B cell (primary cell): ENCODE measurements at regions not wholly inside any gene's neighbourhood (a gene's known extent, or its start where the extent isn't known, plus 50 kb on each side); places are given as distances from the start of the nearest gene placed in this dataset.

Experiments used
- ATAC-seq: fragments of 200-7000 bp; cut with Tn5 transposase; one replicate; pipeline ENCODE4 v1.10.0; 2021; ENCODE audit warnings: low read depth, mild to moderate bottlenecking, moderate number of reproducible peaks, moderate library complexity
- CTCF ChIA-PET: fragments of 350-600 bp; sonication (Branson Sonifier 250); formaldehyde crosslinking; loops from one replicate; lab custom pipeline; 2021; ENCODE audit warnings: antibody characterized with exemption, inconsistent platforms; lab: Charles Lee
- POLR2A ChIA-PET: fragments of 350-600 bp; sonication (Branson Sonifier 250); formaldehyde crosslinking; loops from one replicate; lab custom pipeline; 2021; ENCODE audit warnings: antibody characterized with exemption; lab: Charles Lee
- DNase-seq: peaks from one replicate; pipeline ENCODE4 v3.0.0; 2013
- H2AFZ ChIP-seq: 2 replicates; pipeline ENCODE4 v1.6.1; 2012; ENCODE audit warnings: mild to moderate bottlenecking, low read depth, low read length; ENCODE audit not compliant: insufficient read depth, poor library complexity, severe bottlenecking
- H3K27ac ChIP-seq, 2 donors: 1 replicate in 1 of 2; 2 replicates in 1 of 2; pipeline ENCODE4 v1.5.1; 2012 to 2013; ENCODE audit warnings: low read length in 2 of 2, mild to moderate bottlenecking in 2 of 2, moderate library complexity in 1 of 2
- H3K27me3 ChIP-seq, 4 experiments: fragments of 200-600 bp in 1 of 4; sonication (generic) in 1 of 4; replicated peaks in 1 of 4; 1 replicate in 2 of 4; 2 replicates in 2 of 4; pipeline versions ENCODE4 v1.6.1 to v1.7.0; 2013 to 2016; ENCODE audit warnings: low read length in 3 of 4, mild to moderate bottlenecking in 2 of 4, mixed read lengths in 1 of 4, moderate library complexity in 1 of 4; ENCODE audit not compliant: insufficient read depth in 4 of 4, control insufficient read depth in 3 of 4; ENCODE audit errors: control extremely low read depth in 1 of 4
- H3K36me3 ChIP-seq, 2 experiments: replicated peaks in 1 of 2; 1 replicate in 1 of 2; 2 replicates in 1 of 2; pipeline versions ENCODE4 v1.6.1 to v1.7.1; 2013; ENCODE audit warnings: low read length in 1 of 2; ENCODE audit not compliant: insufficient read depth in 2 of 2, control insufficient read depth in 1 of 2; ENCODE audit errors: control extremely low read depth in 1 of 2, extremely low read depth in 1 of 2
- H3K4me1 ChIP-seq, 2 donors: fragments of 200-600 bp in 1 of 2; sonication (generic) in 1 of 2; 1 replicate in 1 of 2; 2 replicates in 1 of 2; pipeline versions ENCODE4 v1.5.1 to v1.6.1; 2013 to 2017; ENCODE audit warnings: low read length in 2 of 2; ENCODE audit not compliant: control insufficient read depth in 2 of 2, insufficient read depth in 2 of 2
- H3K4me2 ChIP-seq: replicated peaks from 2 replicates; pipeline ENCODE3; 2012; ENCODE audit warnings: mild to moderate bottlenecking, low read depth, low read length; ENCODE audit not compliant: poor library complexity, severe bottlenecking
- H3K4me3 ChIP-seq, 5 experiments: fragments of 200-600 bp in 1 of 5; sonication (generic) in 1 of 5; 1 replicate in 3 of 5; 2 replicates in 2 of 5; pipeline versions ENCODE4 v1.5.1 to v1.7.0; 2011 to 2016; ENCODE audit warnings: low read length in 4 of 5, mild to moderate bottlenecking in 4 of 5, low read depth in 2 of 5, control low read depth in 1 of 5, moderate library complexity in 1 of 5; ENCODE audit not compliant: insufficient read depth in 1 of 5; ENCODE audit errors: control extremely low read depth in 1 of 5, extremely low read depth in 1 of 5
- H3K79me2 ChIP-seq: fragments of 200-600 bp; sonication (generic); one replicate; pipeline ENCODE4 v1.6.0; 2016; ENCODE audit warnings: low read length; ENCODE audit not compliant: control insufficient read depth, insufficient read depth
- H3K9ac ChIP-seq: fragments of 200-600 bp; sonication (generic); 2 replicates; pipeline ENCODE4 v1.6.1; 2017; ENCODE audit warnings: mild to moderate bottlenecking, low read length, moderate library complexity
- H3K9me3 ChIP-seq, 3 donors: one replicate each; pipeline versions ENCODE4 v1.6.1 to v1.7.1; 2013; ENCODE audit warnings: low read length in 2 of 3; ENCODE audit not compliant: control insufficient read depth in 2 of 3, insufficient read depth in 1 of 3; ENCODE audit errors: control extremely low read depth in 1 of 3
- H4K20me1 ChIP-seq: 2 replicates; pipeline ENCODE4 v1.6.0; 2012; ENCODE audit warnings: mild to moderate bottlenecking, low read length; ENCODE audit not compliant: insufficient read depth, control insufficient read depth, poor library complexity, severe bottlenecking
- H3K27ac Mint-ChIP-seq: one replicate; pipeline ENCODE4 v1.8.0; 2021; ENCODE audit warnings: mixed read lengths
- H3K27me3 Mint-ChIP-seq: one replicate; pipeline ENCODE4 v1.8.0; 2021; ENCODE audit warnings: mixed read lengths
- H3K4me1 Mint-ChIP-seq: one replicate; pipeline ENCODE4 v1.8.0; 2021; ENCODE audit warnings: mixed read lengths
- H3K4me3 Mint-ChIP-seq: one replicate; pipeline ENCODE4 v1.8.0; 2021; ENCODE audit warnings: mixed read lengths
- H3K9me3 Mint-ChIP-seq: one replicate; pipeline ENCODE4 v1.8.0; 2022; ENCODE audit warnings: mixed read lengths; ENCODE audit not compliant: insufficient read depth
- CTCF ChIP-seq: fragments of 200-600 bp; IDR thresholded peaks from one replicate; pipeline ENCODE4 v1.8.0; 2022; ENCODE audit warnings: antibody characterized with exemption, mild to moderate bottlenecking
- EZH2 ChIP-seq: IDR thresholded peaks from 2 replicates; pipeline ENCODE4 v1.6.1; 2012; ENCODE audit warnings: borderline replicate concordance, low read depth, mild to moderate bottlenecking, moderate library complexity, low read length; ENCODE audit not compliant: insufficient read depth, poor library complexity, severe bottlenecking
- WGBS: methylation state at CpG from one replicate; pipeline ENCODE4 v1.1.5; 2013; ENCODE audit warnings: missing lambda C conversion rate; ENCODE audit not compliant: insufficient coverage; 5-methylcytosine and 5-hydroxymethylcytosine counted together
- intact Hi-C: fragments of 100-400 bp; cut with micrococcal nuclease; formaldehyde crosslinking; loops from one replicate; pipeline ENCODE4 v1.10.0; 2022

GRCh38 chr4:165760182-165760581 lies 112.9 kb upstream of the TLL1 start:
- Mint-ChIP-seq H3K9me3 (no peaks in the 10 kb centered on the region), H3K4me1 (no peaks in the 10 kb centered on the region), H3K27me3 (no peaks in the 10 kb centered on the region), H3K27ac (no peak overlapping the region), H3K4me3 (no peak overlapping the region)
- DNase-seq (no peak), ATAC-seq (no peak)
- Histone ChIP-seq H4K20me1 (no peaks in the 10 kb centered on the region), H3K9ac (no peak overlapping the region), H3K36me3 (no peaks in the 10 kb centered on the region), H3K4me3 (no peak overlapping the region), H3K79me2 (no peaks in the 10 kb centered on the region), H2AFZ (no peak overlapping the region), H3K4me2 (no peak overlapping the region), H3K27me3 (no peaks in the 10 kb centered on the region), H3K27ac (no peak overlapping the region), H3K9me3 (peaks cover 0 to 5% (median 0%) of the 10 kb centered on the region in 3 donors), H3K4me1 (no peaks in the 10 kb centered on the region)
- no peak for TF ChIP-seq EZH2
- TF ChIP-seq CTCF, result no peak
- WGBS, result 96% methylated on average over 4 of the region's 7 CpGs
- ChIA-PET CTCF (no interaction called here), POLR2A (no interaction called here)
- intact Hi-C loops, result no loop called here

- Mint-ChIP-seq H3K4me3 (no peak overlapping the region), H3K27ac (no peak overlapping the region), H3K27me3 (no peaks in the 10 kb centered on the region), H3K4me1 (no peaks in the 10 kb centered on the region), H3K9me3 (no peaks in the 10 kb centered on the region)
- ATAC-seq (no peak), DNase-seq (no peak)
- Histone ChIP-seq H2AFZ (no peak overlapping the region), H3K4me1 (no peaks in the 10 kb centered on the region), H3K9me3 (peaks cover 0 to 5% (median 0%) of the 10 kb centered on the region in 3 donors), H3K4me3 (no peak overlapping the region), H3K27ac (no peak overlapping the region), H3K36me3 (no peaks in the 10 kb centered on the region), H3K9ac (no peak overlapping the region), H3K27me3 (no peaks in the 10 kb centered on the region), H3K4me2 (no peak overlapping the region), H4K20me1 (no peaks in the 10 kb centered on the region), H3K79me2 (no peaks in the 10 kb centered on the region)
- TF ChIP-seq EZH2, result no peak
- TF ChIP-seq CTCF, result no peak
- ChIA-PET POLR2A (no interaction called here), CTCF (no interaction called here)
- intact Hi-C loops, result no loop called here
- no CpG with 5 or more reads among the region's 1 CpG for WGBS
Measured at GRCh38 chr4:165761963-165762362, 111.1 kb upstream of the TLL1 start.
